HEK293 (cell line): ENCODE measurements at regions not wholly inside any gene's neighbourhood (a gene's known extent, or its start where the extent isn't known, plus 50 kb on each side); places are given as distances from the start of the nearest gene placed in this dataset.

Experiments
- CTCF ChIA-PET: fragments of 350-600 bp; formaldehyde crosslinking; extraction: SDS; loops from one replicate; lab custom pipeline; 2021; ENCODE audit warnings: antibody characterized with exemption; lab: Yijun Ruan, JAX
- POLR2A ChIA-PET: fragments of 300-600 bp; formaldehyde crosslinking; extraction: SDS; loops from one replicate; lab custom pipeline; 2020; ENCODE audit warnings: antibody characterized with exemption, inconsistent platforms; lab: Yijun Ruan, JAX
- H3K27ac ChIP-seq: fragments of 200-500 bp; sonication (Bioruptor generic); 2 replicates; pipeline ENCODE4 v1.5.1; 2014; ENCODE audit warnings: low read depth, low read length, control low read depth, inconsistent platforms; ENCODE audit errors: extremely low read depth
- H3K36me3 ChIP-seq, 2 experiments: fragments of 200-500 bp in 1 of 2; sonication (Bioruptor generic) in 1 of 2; 1 replicate in 1 of 2; 2 replicates in 1 of 2; pipeline ENCODE4 v1.5.1; 2014 to 2017; ENCODE audit warnings: inconsistent platforms in 2 of 2, low read length in 2 of 2; ENCODE audit not compliant: control insufficient read depth in 2 of 2, insufficient read depth in 1 of 2
- H3K4me1 ChIP-seq: fragments of 200-500 bp; sonication (Bioruptor generic); 2 replicates; pipeline ENCODE4 v1.5.1; 2014; ENCODE audit warnings: mild to moderate bottlenecking, low read length, inconsistent platforms; ENCODE audit not compliant: control insufficient read depth, insufficient read depth
- H3K4me3 ChIP-seq: 2 replicates; pipeline ENCODE4 v1.5.1; 2011; ENCODE audit warnings: low read depth, mild to moderate bottlenecking, control low read depth, low read length, moderate library complexity
- H3K9me3 ChIP-seq: fragments of 200-500 bp; sonication (Bioruptor generic); 2 replicates; pipeline ENCODE4 v1.5.1; 2014; ENCODE audit warnings: low read depth, low read length, inconsistent platforms; ENCODE audit not compliant: control insufficient read depth, insufficient read depth
- BCL11A ChIP-seq: fragments of 450-650 bp; formaldehyde crosslinking; IDR thresholded peaks from 2 replicates; pipeline ENCODE4 v1.5.1; 2016; ENCODE audit warnings: low read depth, missing biosample characterization, missing genetic modification characterization
- GLIS1 ChIP-seq: fragments of 450-650 bp; formaldehyde crosslinking; IDR thresholded peaks from 2 replicates; pipeline ENCODE4 v1.5.1; 2016; ENCODE audit warnings: missing biosample characterization, missing genetic modification characterization
- KLF10 ChIP-seq: fragments of 450-650 bp; IDR thresholded peaks from 2 replicates; pipeline ENCODE4 v1.5.1; 2018; ENCODE audit warnings: missing biosample characterization, mild to moderate bottlenecking, missing genetic modification characterization
- KLF16 ChIP-seq: fragments of 450-650 bp; formaldehyde crosslinking; IDR thresholded peaks from 2 replicates; pipeline ENCODE4 v1.5.1; 2017; ENCODE audit warnings: missing biosample characterization, missing genetic modification characterization
- MZF1 ChIP-seq: fragments of 450-650 bp; formaldehyde crosslinking; IDR thresholded peaks from 2 replicates; pipeline ENCODE4 v1.5.1; 2017; ENCODE audit warnings: missing biosample characterization, missing genetic modification characterization, borderline replicate concordance
- PRDM4 ChIP-seq: fragments of 450-650 bp; formaldehyde crosslinking; IDR thresholded peaks from 2 replicates; pipeline ENCODE4 v1.5.1; 2017; ENCODE audit warnings: missing biosample characterization, missing genetic modification characterization
- PRDM6 ChIP-seq: fragments of 450-650 bp; formaldehyde crosslinking; IDR thresholded peaks from 2 replicates; pipeline ENCODE4 v1.5.1; 2017; ENCODE audit warnings: missing biosample characterization, missing genetic modification characterization
- SCRT2 ChIP-seq: fragments of 450-650 bp; formaldehyde crosslinking; IDR thresholded peaks from 2 replicates; pipeline ENCODE4 v1.5.1; 2016; ENCODE audit warnings: missing biosample characterization, missing genetic modification characterization
- SP2 ChIP-seq: fragments of 450-650 bp; formaldehyde crosslinking; IDR thresholded peaks from 2 replicates; pipeline ENCODE4 v1.5.1; 2016; ENCODE audit warnings: missing biosample characterization, missing genetic modification characterization
- ZBTB17 ChIP-seq: fragments of 450-650 bp; formaldehyde crosslinking; IDR thresholded peaks from 2 replicates; pipeline ENCODE4 v1.5.1; 2016; ENCODE audit warnings: missing biosample characterization, missing genetic modification characterization
- ZFHX2 ChIP-seq: fragments of 450-650 bp; formaldehyde crosslinking; conservative IDR thresholded peaks from 2 replicates; pipeline ENCODE4 v1.5.1; 2016; ENCODE audit warnings: missing biosample characterization, missing genetic modification characterization
- ZNF114 ChIP-seq: fragments of 450-650 bp; formaldehyde crosslinking; IDR thresholded peaks from 2 replicates; pipeline ENCODE4 v1.5.0; 2017; ENCODE audit warnings: missing biosample characterization, missing genetic modification characterization
- ZNF121 ChIP-seq: fragments of 450-650 bp; formaldehyde crosslinking; IDR thresholded peaks from 2 replicates; pipeline ENCODE4 v1.5.1; 2016; ENCODE audit warnings: missing biosample characterization, missing genetic modification characterization
- ZNF175 ChIP-seq: fragments of 450-650 bp; formaldehyde crosslinking; IDR thresholded peaks from 2 replicates; pipeline ENCODE4 v1.5.1; 2016; ENCODE audit warnings: missing biosample characterization, missing genetic modification characterization
- ZNF221 ChIP-seq: fragments of 450-650 bp; formaldehyde crosslinking; IDR thresholded peaks from 2 replicates; pipeline ENCODE4 v1.5.1; 2017; ENCODE audit warnings: missing biosample characterization, missing genetic modification characterization, borderline replicate concordance
- ZNF416 ChIP-seq: fragments of 450-650 bp; formaldehyde crosslinking; IDR thresholded peaks from 2 replicates; pipeline ENCODE4 v1.5.1; 2016; ENCODE audit warnings: missing biosample characterization, missing genetic modification characterization
- ZNF449 ChIP-seq: fragments of 450-650 bp; formaldehyde crosslinking; IDR thresholded peaks from 2 replicates; pipeline ENCODE4 v1.5.1; 2017; ENCODE audit warnings: missing biosample characterization, mild to moderate bottlenecking, missing genetic modification characterization, moderate library complexity
- ZNF48 ChIP-seq: fragments of 450-650 bp; formaldehyde crosslinking; IDR thresholded peaks from 2 replicates; pipeline ENCODE4 v1.5.1; 2016; ENCODE audit warnings: missing biosample characterization, missing genetic modification characterization
- ZNF488 ChIP-seq: fragments of 450-650 bp; formaldehyde crosslinking; IDR thresholded peaks from 2 replicates; pipeline ENCODE4 v1.5.1; 2016; ENCODE audit warnings: missing biosample characterization, missing genetic modification characterization
- ZNF510 ChIP-seq: fragments of 450-650 bp; formaldehyde crosslinking; IDR thresholded peaks from 2 replicates; pipeline ENCODE4 v1.5.1; 2018; ENCODE audit warnings: mild to moderate bottlenecking, missing genetic modification characterization, missing biosample characterization; ENCODE audit not compliant: insufficient replicate concordance
- ZNF549 ChIP-seq: fragments of 450-650 bp; IDR thresholded peaks from 2 replicates; pipeline ENCODE4 v1.5.1; 2018; ENCODE audit warnings: missing biosample characterization, missing genetic modification characterization, mild to moderate bottlenecking, inconsistent platforms, moderate library complexity
- ZNF658 ChIP-seq: fragments of 450-650 bp; formaldehyde crosslinking; IDR thresholded peaks from 2 replicates; pipeline ENCODE4; 2016; ENCODE audit warnings: missing biosample characterization, missing genetic modification characterization
- ZNF660 ChIP-seq: fragments of 450-650 bp; IDR thresholded peaks from 2 replicates; pipeline ENCODE4 v1.5.1; 2018; ENCODE audit warnings: missing biosample characterization, mild to moderate bottlenecking, missing genetic modification characterization
- ZNF776 ChIP-seq: fragments of 450-650 bp; formaldehyde crosslinking; IDR thresholded peaks from 2 replicates; pipeline ENCODE4 v1.5.0; 2017; ENCODE audit warnings: missing biosample characterization, missing genetic modification characterization, borderline replicate concordance
- ZNF837 ChIP-seq: fragments of 450-650 bp; formaldehyde crosslinking; IDR thresholded peaks from 2 replicates; pipeline ENCODE4 v1.5.1; 2016; ENCODE audit warnings: missing biosample characterization, missing genetic modification characterization

- H3K36me3 ChIP-seq: no peaks in the 10 kb centered on the region
- H3K4me1 ChIP-seq: no peaks in the 10 kb centered on the region
- no peaks in the 10 kb centered on the region for H3K9me3 ChIP-seq
- POLR2A ChIA-PET: interaction anchor here (0.8 kb wide), 1 partner anchor 68 kb away, joined by 3 read pairs; no protein-coding TSS in a partner anchor
- CTCF ChIA-PET: interaction anchor here (1.1 kb wide), 1 partner anchor 16 kb away, joined by 4 read pairs; no protein-coding TSS in a partner anchor
- H3K4me3 ChIP-seq: no peak overlapping the region
- TF ChIP-seq ZNF837: no peak
- no peak for TF ChIP-seq ZNF488 (tag by site-specific recombination)
- TF ChIP-seq ZNF549 (tag by site-specific recombination): peak; percentile 38; the same call in 1 of the 2 replicates
- TF ChIP-seq, all 188 proteins: peak for 1
- no peak overlapping the region for H3K27ac ChIP-seq
Measured at GRCh38 chr1:63063367-63063766, 259.0 kb upstream of the FOXD3 start.

GRCh38 chr1:63064135-63064534 is 258.2 kb upstream of the FOXD3 start:
- H3K36me3 ChIP-seq: no peaks in the 10 kb centered on the region
- TF ChIP-seq ZNF416 (tag by site-specific recombination): no peak
- TF ChIP-seq PRDM4 (tag by site-specific recombination): no peak
- TF ChIP-seq SCRT2: no peak
- TF ChIP-seq ZNF175 (tag by site-specific recombination): no peak
- TF ChIP-seq ZNF658 (tag by site-specific recombination): no peak
- TF ChIP-seq ZNF121 (tag by site-specific recombination): no peak
- TF ChIP-seq ZNF48: no peak
- TF ChIP-seq MZF1 (tag by site-specific recombination): no peak
- no peak for TF ChIP-seq ZNF776 (tag by site-specific recombination)
- TF ChIP-seq GLIS1: no peak
- TF ChIP-seq SP2 (tag by site-specific recombination): no peak
- no peak for TF ChIP-seq ZFHX2 (tag by site-specific recombination)
- no peak for TF ChIP-seq KLF10 (tag by site-specific recombination)
- no peak for TF ChIP-seq BCL11A (tag by site-specific recombination)
- TF ChIP-seq, all 188 proteins: peak for 0
- ChIA-PET CTCF (no interaction called here), POLR2A (no interaction called here)
- Histone ChIP-seq H3K27ac (no peak overlapping the region), H3K4me1 (no peaks in the 10 kb centered on the region), H3K9me3 (no peaks in the 10 kb centered on the region), H3K4me3 (no peak overlapping the region)

GRCh38 chr1:63068626-63069025 is 253.7 kb upstream of the FOXD3 start:
- POLR2A ChIA-PET: no interaction called here
- no peak overlapping the region for H3K27ac ChIP-seq
- TF ChIP-seq ZBTB17 (tag by site-specific recombination): no peak
- TF ChIP-seq ZNF114 (tag by site-specific recombination): no peak
- TF ChIP-seq ZNF510: no peak
- TF ChIP-seq PRDM6 (tag by site-specific recombination): no peak
- no peak for TF ChIP-seq ZNF449 (tag by site-specific recombination)
- TF ChIP-seq ZNF221 (tag by site-specific recombination): no peak
- no peak for TF ChIP-seq ZNF660 (tag by site-specific recombination)
- TF ChIP-seq KLF16: no peak
- TF ChIP-seq, all 188 proteins: peak for 0
- Histone ChIP-seq H3K4me3 (no peak overlapping the region), H3K9me3 (no peaks in the 10 kb centered on the region), H3K4me1 (no peaks in the 10 kb centered on the region), H3K36me3 (no peaks in the 10 kb centered on the region)
- CTCF ChIA-PET: no interaction called here
